Activated naive CD4-positive, alpha-beta T cell treated with anti-CD3 and anti-CD28 coated beads, Interleukin-2, amount 50 U/mL, for 16 hours (primary cell): ENCODE measurements at regions not wholly inside any gene's neighbourhood (a gene's known extent, or its start where the extent isn't known, plus 50 kb on each side); places are given as distances from the start of the nearest gene placed in this dataset.

ENCODE experiments used
- DNase-seq: peaks from one replicate; pipeline ENCODE4 v3.0.0-alpha.2; 2020

GRCh38 chr10:128429835-128430513 is 303.8 kb upstream of the MKI67 start:
- DNase-seq = no peak

DNA sequence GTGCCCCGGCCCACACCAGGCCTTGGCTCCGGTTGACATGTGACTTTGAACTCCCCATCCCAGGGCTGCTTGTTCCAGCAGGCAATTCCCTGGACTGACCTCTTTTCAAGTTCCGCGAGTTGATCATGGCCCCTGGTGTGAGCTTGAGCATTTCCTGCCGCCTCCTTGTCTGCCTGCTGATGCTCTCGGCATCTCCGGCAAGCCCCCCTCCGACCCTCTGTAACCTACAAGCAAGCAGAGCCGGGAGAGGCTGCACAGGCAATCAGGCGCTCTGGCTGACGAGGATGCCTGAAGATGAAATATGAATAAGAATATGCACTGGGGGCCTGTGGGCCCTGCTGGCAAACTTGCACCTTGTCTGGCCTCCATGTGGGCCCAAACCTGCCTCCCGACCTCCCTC is 304.9 kb upstream of the MKI67 start:
- DNase-seq = no peak

DNA sequence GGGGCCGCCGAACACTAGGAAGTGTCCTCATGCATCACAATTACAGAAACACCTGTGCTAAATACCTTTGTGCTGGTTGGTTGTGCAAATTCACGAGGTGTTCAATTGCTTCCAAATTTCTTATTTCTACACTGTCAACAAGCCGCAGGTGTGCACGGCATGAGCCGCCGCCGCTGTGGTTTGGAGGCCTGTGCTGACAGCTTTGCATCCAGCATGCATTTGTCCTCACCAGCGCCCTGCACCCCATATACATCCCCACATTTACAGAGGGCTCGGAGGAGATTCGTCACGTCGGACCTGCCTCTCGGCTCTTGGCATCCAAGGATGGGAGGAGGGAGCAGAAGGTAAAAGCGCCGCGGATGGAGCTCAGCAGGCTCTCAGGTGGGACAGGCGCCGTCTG is 305.3 kb upstream of the MKI67 start:
- no peak for DNase-seq

DNA sequence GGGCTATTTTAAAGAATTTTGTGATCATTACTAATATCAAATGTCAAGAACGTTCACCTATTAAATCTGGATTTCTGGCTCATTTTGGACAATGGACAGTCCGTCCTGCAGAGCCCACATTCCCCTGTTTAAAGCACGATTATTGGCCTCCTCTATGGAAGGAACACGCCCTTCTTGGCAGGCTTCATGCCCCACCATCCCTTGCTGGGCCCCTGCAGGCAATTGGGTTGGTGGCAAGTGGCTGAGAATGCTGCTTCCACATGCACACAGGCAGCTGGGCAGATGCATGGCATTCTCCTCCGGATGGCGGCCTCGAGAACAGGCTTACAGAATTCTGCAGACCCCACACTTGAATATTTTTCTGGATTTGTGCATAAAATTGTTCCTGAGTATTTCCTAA is 305.8 kb upstream of the MKI67 start:
- no peak for DNase-seq

GRCh38 chr10:128432423-128432822 is 306.2 kb upstream of the MKI67 start:
- no peak for DNase-seq

GRCh38 chr10:128435811-128436210 is 309.6 kb upstream of the MKI67 start:
- no peak for DNase-seq

- DNase-seq = no peak
These were observed 311.6 kb upstream of the MKI67 start for GRCh38 chr10:128437786-128438345.

DNA sequence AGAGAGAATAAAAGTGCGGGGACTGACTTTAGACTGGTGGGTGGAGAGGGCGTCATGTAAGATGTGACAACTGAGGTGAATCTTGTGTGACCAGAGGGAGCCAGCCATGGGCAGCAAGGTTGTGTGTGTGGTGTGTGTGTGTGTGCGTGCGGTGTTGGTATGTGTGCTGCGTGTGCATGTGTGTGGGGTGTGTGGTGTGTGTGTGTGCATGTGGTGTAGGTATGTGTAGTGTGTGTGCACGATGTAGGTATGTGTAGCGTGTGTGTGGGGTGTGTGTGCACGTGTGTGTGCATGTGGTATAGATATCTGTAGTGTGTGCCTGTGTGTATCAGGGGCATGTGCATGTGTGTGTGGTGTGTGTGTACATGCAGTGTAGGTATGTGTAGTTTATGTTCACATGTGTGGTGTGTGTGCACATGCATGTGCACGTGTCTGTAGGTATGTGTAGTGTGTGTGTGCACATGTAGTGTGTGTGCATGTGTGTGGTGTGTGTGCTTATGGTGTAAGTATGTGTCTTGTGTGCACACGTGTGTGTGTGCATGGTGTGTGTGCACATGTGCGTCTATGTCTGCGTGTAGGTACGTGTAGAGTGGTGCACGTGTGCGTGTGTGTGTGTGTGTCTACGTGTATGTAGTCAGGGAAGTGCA is 312.3 kb upstream of the MKI67 start:
- DNase-seq = no peak

GRCh38 chr10:128440513-128441160 is 314.4 kb upstream of the MKI67 start:
- DNase-seq = no peak

DNA sequence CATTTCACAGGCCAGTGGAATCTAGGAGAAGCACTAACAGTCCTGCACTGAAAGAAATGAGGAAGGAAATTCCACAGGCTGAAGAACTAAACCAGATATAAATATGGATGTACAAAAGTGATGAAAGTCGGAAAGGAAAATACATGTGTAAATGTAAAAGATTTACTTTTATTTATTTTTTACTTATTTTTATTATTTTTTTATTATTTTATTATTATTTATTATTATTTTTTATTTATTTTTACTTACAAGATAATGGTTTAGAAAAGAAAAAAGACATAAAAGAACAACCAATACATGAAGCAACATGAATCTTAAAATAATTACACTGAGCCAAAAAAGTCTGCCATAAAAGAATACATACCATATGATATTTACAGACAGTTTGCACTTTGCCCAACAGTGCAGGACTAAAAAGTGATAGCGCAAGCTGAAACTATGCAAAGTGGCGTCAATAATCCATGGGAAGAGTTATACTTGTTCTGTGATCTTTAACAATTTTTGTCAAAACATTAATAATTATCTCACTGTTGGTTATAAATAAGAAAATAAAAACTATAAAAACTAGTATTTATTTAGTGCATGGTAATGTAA is 317.8 kb upstream of the MKI67 start:
- DNase-seq = no peak

DNA sequence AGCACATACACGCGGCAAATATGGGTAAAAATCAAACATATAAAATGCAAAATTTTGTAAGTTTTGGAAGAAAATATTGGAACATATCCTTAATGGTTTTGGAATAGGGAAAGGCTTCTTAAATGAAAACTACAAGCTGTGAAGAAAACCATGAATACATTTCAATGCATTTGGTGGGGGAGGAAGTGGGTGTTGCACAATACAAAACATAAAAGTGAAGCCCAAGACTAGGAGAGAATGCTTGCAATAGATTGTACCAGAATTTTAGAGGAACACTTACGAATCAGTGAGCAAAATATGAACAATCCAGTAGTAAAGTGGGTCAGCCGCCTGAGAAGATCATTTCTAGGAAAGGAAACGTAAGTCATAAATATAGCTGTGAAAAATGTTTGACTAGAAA is 322.6 kb upstream of the MKI67 start:
- DNase-seq = no peak

- DNase-seq = no peak
These were observed 325.7 kb upstream of the MKI67 start for GRCh38 chr10:128451879-128452278.

DNA sequence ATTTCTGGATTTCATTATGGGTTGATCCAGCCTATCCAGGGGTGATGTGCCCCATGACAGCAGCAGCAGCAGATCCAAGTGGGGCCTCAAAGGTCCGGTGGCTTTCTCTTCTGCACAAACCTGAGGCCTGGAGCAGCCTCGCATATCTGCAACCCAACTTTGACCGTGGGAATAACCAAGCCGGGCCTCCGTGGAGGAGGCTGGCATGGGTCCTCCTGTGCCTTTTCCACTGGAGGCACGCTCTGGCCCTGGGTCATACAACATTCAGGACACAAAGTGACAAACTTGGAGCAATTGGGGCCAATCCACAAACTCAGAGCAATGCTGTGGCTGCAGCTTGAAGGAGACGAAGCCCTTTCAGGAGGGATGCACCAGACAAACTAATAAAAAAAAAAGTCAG is 330.0 kb upstream of the MKI67 start:
- DNase-seq = no peak

- no peak for DNase-seq
These were observed 330.9 kb upstream of the MKI67 start for GRCh38 chr10:128457136-128457535.

- DNase-seq = no peak
These were observed 335.8 kb upstream of the MKI67 start for GRCh38 chr10:128461991-128462390.

- no peak for DNase-seq
These were observed 336.6 kb upstream of the MKI67 start for GRCh38 chr10:128462844-128463243.

GRCh38 chr10:128463991-128464760 is 338.0 kb upstream of the MKI67 start:
- DNase-seq = no peak

DNA sequence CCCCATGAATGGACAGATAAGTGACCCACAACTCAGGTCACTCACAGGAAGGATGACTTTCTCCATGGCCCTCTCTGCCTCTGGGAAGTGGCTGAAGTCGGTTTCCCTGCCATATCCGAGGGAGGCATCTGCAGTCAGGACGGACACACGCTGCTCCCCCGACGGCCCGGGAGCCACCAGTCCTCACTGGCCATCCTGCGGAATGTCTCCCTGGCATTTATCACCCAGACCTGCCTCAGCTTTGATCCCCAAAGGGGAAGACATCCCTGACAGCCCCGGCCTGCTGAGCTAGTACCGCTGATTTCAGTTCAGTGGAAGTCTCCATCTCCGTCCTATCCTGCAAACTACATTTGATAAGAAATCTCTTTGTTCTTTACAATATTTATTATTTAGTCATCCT is 339.5 kb upstream of the MKI67 start:
- DNase-seq = no peak

DNA sequence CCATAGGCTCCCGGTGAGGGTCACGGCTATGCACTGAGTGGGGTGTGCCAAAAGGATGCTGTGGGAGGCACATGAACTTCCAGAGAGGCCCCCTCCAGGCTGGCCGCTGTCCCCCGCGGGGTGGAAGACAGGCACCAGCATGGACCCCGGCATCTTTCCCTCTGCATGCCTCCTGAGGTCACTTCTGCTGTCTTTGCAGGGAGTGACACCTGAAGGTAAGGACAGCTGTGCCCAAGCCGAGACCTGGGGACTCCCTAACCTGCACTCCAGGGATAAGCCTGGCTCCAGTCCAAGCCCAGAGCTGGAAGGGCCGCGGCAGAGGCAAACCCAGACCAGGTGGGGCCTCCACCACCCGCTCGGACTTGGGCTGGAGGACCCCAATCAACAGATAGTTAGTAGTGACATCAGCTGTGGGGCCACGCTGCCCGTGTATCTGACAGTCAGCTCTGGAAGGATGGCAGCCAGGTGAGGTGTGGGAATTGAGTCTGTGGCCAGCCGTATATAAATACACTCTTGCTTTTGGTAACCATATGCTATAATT is 340.7 kb upstream of the MKI67 start:
- no peak for DNase-seq

- no peak for DNase-seq
These were observed 342.2 kb upstream of the MKI67 start for GRCh38 chr10:128468462-128468861.

DNA sequence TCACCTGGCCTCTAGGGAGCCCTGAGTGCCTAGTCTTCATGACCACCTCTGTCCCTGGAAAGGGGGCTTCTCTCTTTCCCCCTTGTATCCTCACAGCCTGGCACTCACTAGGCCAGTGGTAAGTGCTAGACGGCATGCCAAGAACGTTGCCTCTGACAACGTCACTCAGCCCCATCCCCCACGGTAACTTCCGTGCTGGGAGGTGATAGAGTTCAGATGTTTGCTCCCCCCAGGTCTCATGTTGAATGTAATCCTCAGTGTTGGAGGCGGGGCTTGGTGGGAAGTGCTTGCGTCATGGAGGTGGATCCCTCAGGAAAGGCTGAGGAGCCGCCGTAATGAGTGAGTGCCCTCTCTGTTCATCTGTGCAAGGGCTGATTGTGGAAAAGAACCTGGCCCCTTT is 343.3 kb upstream of the MKI67 start:
- DNase-seq = no peak

- no peak for DNase-seq
These were observed 344.2 kb upstream of the MKI67 start for GRCh38 chr10:128470321-128470965.
